ENCODE measurements at regions not wholly inside any gene's neighbourhood (a gene's known extent, or its start where the extent isn't known, plus 50 kb on each side); places are given as distances from the start of the nearest gene placed in this dataset.

GRCh38 chr10:94219829-94220228, 142.9 kb downstream of the NOC3L start:
- TF ChIP-seq JUNB (IDR thresholded peaks at IDR 0.05) (no peak), HEYL (CRISPR knock-in tag; IDR thresholded peaks at IDR 0.05) (no peak), POLR2A (IDR thresholded peaks at IDR 0.05; ENCODE audit: low read length) (no peak), CTCF (IDR thresholded peaks at IDR 0.05) (no peak), MAX (IDR thresholded peaks at IDR 0.05) (no peak), E2F6 (IDR thresholded peaks at IDR 0.05; ENCODE audit: borderline replicate concordance, low read depth) (no peak), RAD21 (conservative IDR thresholded peaks at IDR 0.05 in 1 of 2, IDR thresholded peaks at IDR 0.05 in 1 of 2) (no peak), BHLHE40 (IDR thresholded peaks at IDR 0.05; ENCODE audit: low read depth, low read length) (no peak), ELK1 (IDR thresholded peaks at IDR 0.05; ENCODE audit: low read depth, low read length) (no peak), SMC3 (IDR thresholded peaks at IDR 0.05) (no peak), CHD2 (IDR thresholded peaks at IDR 0.05; ENCODE audit: low read length, partially characterized antibody) (no peak)

Measured in A549 (cell line).